DMS53 (cell line): ENCODE measurements at regions not wholly inside any gene's neighbourhood (a gene's known extent, or its start where the extent isn't known, plus 50 kb on each side); places are given as distances from the start of the nearest gene placed in this dataset.
A peak's percentile ranks its signal among the peaks of the same experiment; 100 is the strongest.

Experiments
- DNase-seq: peaks from one replicate; lab custom pipeline; 2025; lab: John Stamatoyannopoulos, UW

DNA sequence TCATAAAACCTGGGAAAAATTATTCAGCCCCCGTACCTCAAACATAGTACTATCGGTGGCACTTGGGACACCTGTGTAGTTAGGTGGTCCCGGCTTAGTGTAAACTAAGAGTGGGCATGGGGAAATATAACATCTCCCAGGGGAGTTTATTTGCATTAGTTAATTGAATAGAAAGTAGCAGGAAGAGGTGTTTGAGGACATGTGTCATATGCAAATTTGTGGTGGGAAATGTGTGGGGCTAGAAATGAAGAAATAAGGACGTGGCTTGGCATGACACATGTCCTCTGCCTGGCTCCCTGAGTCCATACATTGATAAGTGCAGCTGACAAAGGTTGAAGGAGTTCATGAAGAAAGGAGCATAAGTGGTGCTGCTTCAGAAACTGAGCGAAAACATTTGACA is 483.6 kb downstream of the SH2D1A start:
- DNase-seq, result peak; percentile 2

DNA sequence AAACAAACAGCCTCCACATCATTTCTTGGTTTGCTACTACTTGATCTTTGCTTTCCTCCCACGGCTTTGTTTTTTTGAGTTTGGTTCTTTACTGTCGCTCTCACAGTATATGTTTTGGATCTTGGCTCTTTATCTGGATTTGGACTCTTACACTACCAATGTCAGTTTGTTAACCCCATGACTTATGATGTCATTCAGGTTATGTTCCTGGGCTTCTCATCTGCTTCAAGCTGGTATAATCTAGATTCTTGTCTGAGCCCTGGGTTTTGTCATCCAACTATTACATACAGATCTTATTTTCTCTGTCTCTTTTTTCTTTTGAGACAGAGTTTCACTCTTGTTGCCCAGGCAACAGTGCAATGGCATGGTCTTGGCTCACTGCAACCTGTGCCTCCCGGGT is 482.9 kb upstream of the TEX13C start:
- no peak for DNase-seq

DNA sequence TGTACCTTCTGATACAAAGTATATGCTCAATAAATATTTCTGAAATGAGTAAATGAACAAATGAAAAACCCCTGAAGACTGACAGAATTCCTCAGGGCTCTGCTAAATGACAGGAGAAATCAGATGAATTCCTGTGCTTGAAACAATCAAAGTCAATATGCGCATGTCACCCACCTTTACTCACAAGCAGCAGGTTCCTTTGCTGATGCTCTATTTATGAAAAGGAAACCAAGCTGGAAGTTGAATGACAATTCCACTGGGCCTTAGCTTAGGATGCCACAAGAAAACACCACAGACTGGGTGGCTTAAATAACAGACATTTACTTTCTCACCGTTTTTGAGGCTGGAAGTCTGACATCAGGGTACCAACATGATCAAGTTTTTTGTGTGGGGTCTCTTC is 477.5 kb upstream of the TEX13C start:
- no peak for DNase-seq

DNA sequence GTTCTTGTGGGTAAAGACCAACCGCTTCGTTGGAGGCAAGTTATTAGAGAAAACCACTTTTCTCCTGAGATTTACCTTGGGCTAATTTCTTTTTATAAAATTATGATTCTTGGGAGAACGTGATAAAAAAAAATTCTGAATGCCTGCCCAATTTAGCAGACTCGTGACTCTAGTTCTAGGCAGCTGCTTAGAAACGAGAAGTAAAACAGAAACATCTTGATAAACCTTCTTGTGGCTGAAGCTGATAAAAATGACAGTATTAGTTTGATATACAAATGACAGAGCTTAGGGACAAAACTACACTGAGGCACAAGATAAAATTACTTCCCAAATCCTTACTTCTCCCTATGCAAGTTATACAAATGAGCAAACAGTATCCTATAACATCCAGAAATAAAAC is 458.9 kb upstream of the TEX13C start:
- DNase-seq, result no peak

DNA sequence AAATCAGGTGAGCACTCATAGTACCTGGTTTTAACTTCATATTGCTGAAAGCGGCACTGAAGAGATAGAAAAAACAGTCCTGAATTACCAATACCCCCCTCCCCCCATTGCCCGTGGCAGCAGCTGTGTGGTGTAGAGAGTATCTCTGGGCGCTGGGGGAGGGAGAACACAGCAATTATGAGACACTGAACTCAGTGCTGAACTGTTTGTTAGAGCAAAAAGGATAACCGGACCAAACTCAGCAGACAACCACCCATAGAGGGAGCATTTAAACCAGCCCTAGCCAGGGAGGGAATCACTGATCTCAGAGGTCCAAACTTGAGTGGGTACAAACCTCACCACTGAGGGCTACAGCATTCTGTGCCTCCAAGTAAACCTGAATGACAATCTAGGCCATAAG is 457.4 kb upstream of the TEX13C start:
- DNase-seq, result no peak

DNA sequence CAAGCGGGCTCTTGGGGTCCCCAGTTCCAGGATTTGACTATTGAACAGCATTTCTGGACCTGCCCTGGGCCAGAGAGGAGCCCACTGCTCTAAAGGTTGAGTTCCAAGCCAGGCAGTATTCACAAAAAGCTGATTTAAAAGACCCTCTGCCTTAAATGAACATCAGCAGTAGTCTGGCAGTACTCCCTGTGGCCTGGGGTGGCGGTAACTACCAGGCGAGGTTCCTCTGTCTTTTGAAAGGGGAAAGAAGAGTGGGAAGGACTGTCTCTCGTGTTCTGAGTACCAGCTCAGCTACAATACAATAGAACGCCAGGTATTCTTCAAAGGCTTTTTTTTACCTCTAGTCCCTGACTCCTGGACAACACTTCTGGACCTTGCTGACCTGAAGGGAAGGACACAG is 456.4 kb upstream of the TEX13C start:
- DNase-seq, result peak; percentile 11

DNA sequence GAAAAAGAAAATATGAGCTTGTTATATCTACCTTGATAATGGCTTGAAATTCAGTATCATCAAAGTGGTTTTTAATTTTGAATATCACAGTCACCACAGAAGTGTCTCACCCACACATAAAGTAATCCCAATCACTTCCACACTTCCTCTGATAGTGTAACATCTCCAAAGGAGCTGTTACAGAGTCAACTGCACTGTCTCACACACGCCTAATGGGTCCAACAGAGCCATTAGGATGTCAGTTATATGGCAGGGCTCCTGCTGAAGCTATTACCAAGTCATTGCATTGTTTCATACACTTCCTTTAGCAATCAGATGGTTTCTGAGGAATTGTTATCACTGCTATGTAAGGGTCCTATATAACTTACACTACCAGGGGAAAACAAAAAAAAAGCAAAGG is 432.1 kb upstream of the TEX13C start:
- DNase-seq, result no peak

DNA sequence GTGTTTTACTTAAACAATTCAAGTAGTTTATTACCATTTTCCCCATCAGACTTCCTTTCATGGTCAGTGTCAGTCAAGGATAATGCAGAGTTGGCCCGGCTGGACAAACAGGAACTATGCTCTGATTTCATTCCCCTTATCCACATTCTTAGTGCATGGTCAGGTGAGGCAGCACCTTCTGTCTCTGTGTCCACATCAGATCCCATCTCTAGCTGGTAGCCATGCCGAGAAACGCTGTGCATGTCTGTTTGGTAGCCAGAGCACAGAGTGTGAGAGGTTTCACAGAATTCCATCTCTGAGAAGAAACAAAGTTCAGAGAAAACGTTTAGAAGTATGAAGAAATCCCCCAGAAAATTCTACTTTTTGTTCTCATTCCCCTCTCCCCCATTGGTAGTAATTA is 423.7 kb upstream of the TEX13C start:
- peak; percentile 43 for DNase-seq

DNA sequence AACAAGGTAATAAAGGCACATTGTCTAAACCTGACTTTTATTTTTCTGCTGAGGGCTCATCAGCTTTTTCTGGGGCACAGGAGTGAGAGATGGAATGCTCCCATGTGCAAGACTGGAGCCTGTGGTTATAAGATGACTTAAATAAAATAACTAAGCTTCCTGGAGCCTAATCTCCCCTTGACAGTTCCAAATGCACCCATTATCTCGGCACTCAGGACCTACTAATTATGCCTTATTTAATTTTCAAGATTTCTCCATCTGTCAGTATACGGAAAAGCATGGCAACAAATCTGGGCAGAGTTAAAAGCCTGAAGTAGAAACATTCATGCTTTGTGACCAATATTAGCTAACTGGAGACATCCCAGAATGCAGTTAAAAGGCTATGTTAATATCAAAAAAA is 416.7 kb upstream of the TEX13C start:
- DNase-seq, result no peak

DNA sequence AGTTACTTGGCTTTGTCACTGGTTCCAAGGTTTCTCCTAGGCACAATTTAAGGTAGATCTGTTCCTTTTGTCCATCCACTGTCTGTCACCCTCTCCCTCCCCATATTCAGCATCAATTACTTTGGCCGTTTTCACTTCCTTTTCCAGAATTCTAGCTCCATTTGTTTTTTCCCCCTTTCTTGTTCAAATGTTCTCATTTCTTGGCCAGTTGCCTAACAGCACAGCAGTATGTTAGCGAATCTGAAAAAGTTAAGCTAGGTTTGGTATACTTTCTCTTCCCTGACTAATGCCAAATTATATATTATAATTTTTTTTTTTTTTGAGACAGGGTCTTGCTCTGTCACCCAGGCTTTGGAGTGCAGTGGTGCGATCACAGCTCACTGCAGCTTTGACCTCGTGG is 409.1 kb upstream of the TEX13C start:
- no peak for DNase-seq

DNA sequence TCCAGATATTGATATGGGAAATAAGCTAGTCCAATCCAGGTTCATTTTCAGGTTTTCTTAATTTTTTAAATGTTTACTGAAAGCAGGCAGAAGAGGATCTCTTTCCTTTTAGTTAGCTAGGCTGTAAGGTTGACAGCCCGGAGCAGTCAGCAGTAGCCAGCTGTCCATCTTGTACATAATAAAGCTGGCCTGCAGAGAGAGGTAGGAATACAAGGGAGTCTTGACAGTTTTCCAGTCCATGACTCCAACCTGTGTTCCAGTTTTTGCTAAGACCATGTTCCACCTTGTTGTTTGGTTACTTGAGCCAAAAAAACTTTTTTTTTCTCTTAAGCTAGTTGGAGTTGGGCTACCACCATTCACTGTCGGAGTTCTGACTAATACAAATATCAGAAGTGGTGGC is 402.7 kb upstream of the TEX13C start:
- DNase-seq, result no peak

DNA sequence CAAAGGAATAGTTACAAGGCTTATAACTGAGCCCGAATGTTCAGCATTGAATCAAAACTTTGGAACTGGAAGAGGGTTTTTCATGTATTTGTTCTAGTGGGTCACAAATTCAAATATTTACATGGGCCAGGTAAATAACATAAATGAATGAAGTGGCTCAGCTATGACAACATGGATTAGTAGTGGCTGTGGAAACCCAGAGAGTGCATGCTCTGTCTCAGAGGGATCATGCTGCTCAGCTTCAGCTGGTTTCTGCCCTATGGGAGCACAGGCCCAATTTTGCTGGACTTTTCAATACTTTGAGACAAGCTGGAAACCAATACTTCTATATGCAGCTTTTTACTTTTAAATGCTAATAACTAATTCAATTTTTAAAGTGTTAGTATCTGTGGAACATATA is 394.0 kb upstream of the TEX13C start:
- DNase-seq, result peak; percentile 82

DNA sequence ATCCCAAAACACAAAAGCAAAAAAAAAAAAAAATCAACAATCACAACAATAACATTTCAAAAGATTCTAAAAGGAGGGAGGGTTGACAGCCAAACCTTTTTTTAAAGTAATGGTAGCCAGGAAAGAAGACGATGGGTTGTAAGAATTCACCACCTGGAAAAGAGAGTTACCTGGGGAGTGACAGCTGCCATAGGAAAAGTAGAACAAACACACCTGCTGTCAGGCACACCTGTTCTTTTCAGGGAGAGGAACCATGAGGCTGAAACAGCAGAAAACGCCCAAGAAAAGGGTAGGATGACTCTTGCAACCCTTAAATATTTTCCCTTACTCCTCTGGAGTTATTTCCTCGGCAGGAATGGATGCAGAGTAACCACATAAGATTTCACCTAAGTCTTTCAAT is 388.4 kb upstream of the TEX13C start:
- DNase-seq, result peak; percentile 79

DNA sequence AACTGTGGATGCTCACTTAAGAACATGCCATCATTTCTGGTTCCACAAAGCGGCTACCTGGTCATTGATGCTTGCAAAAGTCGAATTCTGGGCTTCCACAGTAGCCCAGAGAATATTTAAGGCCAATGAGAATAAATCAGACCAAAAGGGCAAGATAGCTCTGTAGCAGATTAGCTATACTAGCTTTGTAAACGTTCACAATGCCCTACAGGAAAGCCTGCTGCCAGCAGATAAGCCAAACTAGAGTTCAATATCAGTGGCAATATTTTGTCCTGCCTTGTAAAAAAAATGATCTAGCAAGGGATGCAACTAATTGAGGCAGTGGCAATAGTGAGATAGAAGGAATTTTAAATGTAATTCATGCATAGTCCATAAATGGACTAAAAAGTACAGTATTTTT is 387.7 kb upstream of the TEX13C start:
- DNase-seq, result no peak

DNA sequence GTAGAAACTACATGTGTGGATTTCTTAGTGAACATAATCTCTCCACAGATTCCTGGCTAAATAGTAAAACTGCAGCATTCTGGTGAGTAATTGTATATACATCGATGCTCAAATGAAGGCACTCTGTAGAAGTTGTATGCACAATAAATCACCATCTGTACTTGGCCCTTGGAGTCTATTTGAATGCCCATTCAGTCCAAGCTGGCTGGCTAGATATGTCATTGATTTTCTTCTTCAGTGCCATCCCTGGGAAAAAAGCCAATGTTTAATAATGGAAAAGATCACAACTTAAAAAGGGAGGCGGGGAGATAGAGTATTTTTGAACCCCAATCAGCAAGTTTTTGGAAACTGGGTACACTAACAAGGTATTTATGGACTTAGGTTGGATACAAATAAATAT is 381.0 kb upstream of the TEX13C start:
- DNase-seq, result peak; percentile 10

DNA sequence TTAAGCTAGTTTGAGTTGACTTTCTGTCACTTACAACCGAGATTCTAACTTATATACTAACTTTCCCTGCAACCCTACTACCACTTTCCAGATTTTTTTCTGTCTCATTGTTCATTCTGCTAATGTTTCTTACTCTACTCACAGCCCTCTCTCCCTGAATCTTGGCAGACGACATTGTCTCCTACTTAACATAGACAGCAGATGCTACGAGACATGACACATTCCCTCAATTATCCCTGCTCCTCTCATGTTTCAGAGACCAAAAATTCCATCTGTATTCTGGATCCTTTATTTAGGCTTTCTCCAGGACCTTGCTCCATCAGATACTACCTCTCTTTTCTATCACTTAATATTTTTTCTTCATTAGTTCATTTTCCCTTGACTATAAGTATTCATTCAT is 379.1 kb upstream of the TEX13C start:
- DNase-seq, result no peak

DNA sequence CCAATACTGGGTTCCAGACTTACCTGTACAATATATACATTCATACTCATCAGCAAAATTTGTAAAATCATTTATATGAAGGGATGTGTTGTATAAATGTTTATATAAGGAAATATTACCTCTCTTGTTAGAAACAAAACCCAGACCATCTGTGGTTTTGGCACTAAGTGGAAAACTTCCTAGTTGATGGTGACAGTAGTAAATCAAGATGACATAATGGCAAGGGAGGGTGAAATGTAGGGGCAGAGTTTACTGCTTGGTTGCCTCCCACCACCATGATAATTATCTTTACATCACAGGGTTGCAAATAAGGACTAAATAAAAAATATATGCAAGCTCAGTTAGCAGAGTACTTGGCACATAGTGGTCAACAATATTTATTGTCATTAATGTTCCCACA is 365.3 kb upstream of the TEX13C start:
- no peak for DNase-seq

DNA sequence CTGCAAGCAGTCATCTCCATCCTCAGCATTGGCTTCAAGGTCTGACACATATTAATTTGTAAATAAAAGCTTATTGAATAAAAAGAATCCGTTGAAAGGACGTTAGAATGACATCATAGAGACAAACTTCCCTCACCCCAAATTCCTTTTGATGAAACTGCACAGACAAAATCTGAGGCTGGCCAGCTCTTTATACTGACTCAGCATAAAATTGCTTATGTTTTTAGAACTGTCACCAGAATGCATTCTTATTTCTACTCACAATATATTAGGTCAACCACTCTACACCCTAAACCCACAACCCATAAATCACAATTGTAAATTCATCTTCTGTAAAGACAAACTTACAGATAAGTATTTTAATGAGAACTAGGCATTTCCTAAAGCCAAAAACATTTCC is 359.2 kb upstream of the TEX13C start:
- no peak for DNase-seq

DNA sequence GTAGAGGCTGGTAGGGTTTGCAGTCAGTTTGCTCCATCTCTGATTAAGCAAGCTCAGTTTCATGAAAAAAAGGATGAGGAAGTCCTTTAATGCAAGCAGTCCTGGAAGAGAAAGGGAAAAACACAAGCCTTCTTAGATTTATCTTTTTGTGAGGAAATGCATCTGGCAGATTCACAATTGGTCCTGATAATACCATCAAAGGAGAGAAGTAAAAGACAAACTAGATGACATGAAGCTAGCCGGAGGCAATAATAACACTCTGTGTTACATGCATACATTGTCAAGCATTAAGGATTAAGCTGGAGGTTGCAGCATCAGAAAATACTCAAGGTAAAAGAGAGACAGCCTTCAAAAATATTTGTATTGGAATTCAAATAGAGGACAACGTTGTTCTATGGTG is 356.0 kb upstream of the TEX13C start, which contains the start of gene TENM1:
TENM1 (minus strand) TSS at position 101 of the 400 bp plus-strand sequence.
- DNase-seq, result no peak

DNA sequence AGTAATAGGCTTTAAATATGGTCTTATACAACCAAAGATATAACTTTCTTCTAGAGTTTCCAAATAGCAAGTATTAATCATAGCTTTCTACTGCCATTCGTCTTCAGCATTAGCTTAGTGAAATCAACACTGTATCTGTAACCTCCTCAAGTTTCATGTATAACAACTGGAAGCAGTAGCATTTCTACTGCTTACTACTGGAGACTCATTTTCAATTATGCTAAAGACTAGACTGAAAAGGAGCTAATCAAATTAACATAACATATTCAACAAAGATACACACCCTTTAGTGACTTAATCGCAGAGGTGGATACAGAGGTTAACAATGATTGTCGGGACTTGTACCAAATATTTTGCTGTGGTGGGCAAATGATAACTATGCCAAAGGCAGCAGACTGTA is 344.2 kb upstream of the TEX13C start:
- DNase-seq, result no peak

DNA sequence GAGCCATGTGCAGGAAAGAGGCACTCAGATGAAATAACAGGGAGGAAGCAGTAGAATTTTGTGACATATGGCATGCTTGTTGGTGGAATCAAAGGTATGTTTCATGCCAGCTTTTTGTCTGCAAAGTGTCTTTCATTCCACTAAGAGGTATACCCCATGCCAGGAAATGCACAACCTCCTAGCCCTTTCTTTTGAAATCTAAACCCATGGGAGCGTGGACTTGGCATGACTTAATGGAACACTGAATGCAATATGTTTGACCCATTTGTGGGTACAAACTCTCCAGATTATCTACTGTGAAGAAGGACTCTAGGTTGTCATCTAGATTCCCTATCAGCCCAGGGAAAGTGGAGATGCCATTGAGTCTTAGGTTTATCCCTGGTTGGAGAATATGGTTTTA is 338.3 kb upstream of the TEX13C start:
- DNase-seq, result no peak

DNA sequence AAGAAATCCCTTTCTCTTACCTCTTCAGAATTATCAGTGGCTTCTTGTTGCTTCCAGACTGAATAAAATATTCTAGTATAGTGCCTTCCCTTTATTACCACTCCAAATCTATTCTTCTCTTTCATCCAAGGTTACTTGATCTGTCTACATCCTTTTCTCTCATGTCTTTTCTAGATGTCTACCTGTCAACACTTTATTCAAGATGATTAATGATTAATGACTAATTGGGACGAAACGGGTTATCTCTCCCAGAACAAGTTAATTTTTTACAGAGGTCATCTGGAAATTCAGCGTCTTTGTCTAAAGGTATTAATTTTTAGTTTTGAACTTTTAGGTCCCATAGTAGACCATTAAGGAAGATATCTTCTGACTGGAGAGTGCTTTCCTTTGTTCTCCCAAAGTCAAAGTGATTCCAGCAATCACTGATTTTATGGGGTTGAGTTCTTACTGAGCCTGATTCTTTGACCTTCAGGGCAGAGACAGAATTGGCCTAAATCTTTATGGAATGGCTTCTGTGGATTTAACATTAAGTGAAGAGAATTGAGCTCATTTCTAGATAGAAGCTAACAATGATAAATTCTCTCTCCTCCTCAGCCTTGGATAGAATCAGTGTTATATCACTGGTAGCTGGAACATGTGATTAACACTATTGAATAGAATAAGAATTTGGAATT is 335.4 kb upstream of the TEX13C start:
- peak; percentile 25 for DNase-seq

DNA sequence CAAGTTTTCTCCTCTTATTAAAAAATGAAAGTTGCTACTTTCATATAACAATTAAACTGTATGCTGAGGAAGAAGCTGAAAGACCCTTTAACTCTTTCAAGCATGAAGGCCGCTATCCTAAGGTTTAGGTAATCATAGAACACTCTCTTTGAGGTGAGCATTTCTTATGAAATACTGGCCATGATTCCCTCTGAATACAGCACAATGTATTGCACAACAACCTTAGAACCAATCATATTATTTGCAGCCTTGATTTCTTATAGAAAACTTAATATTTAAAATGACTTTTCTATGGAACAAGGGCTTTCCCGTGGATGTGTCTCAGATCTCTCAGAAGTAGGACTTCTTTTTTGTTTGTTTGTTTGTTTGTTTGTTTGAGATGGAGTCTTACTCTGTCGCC is 333.4 kb upstream of the TEX13C start:
- no peak for DNase-seq

DNA sequence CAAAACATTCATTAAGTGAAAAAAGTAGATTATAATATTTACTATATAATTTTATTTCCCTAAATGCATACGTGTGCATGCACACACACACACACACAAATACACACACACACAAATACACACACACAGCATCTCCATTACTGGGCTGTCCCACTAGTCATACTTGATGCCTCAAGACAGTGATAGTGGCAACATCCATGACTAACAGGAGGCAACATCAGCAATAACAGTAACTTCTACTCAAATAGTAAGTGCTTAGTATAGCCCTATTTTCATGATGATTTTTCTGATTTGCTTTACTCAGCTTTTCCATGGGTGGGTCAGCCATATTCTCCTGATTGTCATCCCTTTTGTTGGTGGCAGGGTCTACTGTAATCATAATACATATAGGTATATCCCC is 325.9 kb upstream of the TEX13C start:
- DNase-seq, result no peak

DNA sequence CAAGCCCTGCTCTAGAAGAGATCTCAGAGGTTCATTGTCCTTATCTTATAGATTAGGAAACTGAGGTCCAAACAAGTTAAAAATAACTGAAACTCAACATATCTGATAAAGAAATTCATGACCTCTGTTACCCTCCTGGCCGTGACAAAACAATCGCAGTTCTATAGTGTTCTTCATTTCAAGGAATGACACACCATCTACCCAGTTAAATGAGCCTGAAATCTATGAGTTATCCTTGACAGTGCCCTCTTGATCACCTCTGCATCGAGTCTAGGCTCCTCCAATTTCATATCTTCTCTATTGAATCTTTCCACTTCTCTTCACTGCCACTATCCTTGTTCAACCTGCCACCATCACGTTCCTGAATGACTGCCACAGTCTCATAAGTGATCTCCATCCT is 325.3 kb upstream of the TEX13C start:
- no peak for DNase-seq
